K562 (cell line): ENCODE measurements at regions not wholly inside any gene's neighbourhood (a gene's known extent, or its start where the extent isn't known, plus 50 kb on each side); places are given as distances from the start of the nearest gene placed in this dataset.

Experiments
- ATAC-seq: fragments of 200-7000 bp; cut with Tn5 transposase; 3 replicates; pipeline ENCODE4 v1.9.1; 2020; ENCODE audit warnings: moderate library complexity
- BruUV-seq: library from RNA; stranded (reverse); fragments of 400-500 nt; replicated peaks from 2 replicates; lab custom pipeline; 2021; lab: Mats Ljungman, UMichigan
- CTCF ChIA-PET: fragments of 300-600 bp; formaldehyde crosslinking; extraction: SDS; loops from one replicate; lab custom pipeline; 2021; ENCODE audit warnings: low intra/inter-chr PET ratio; lab: Yijun Ruan, JAX
- POLR2A ChIA-PET: fragments of 300-600, 350-650 bp; sonication (Branson Sonifier 250); formaldehyde crosslinking; extraction: SDS; loops from one replicate; lab custom pipeline; 2021; ENCODE audit warnings: antibody characterized with exemption, inconsistent platforms; lab: Yijun Ruan, JAX
- DNase-seq, 4 experiments: peaks; one replicate each; pipeline versions ENCODE4 v3.0.0 to v3.0.0-alpha.2; 2011 to 2018; ENCODE audit warnings: low spot score in 3 of 4, mixed read lengths in 3 of 4; ENCODE audit errors: extremely low read depth in 1 of 4
- FAIRE-seq: peaks from 2 replicates; lab custom pipeline; 2011; peaks lifted over from hg19 to GRCh38; lab: Jason Lieb, UNC
- H2AFZ ChIP-seq: 2 replicates; pipeline ENCODE4 v1.6.0; 2011; ENCODE audit warnings: low read depth, low read length, control low read depth, inconsistent platforms
- H3K27ac ChIP-seq: fragments of 200-600 bp; 3 replicates; pipeline ENCODE4 v1.8.0; 2011; ENCODE audit warnings: low read depth, mild to moderate bottlenecking, control low read depth, inconsistent platforms, low read length, moderate library complexity, mixed read lengths; ENCODE audit errors: extremely low read depth
- H3K27me3 ChIP-seq, 2 experiments: fragments of 300-600 bp in 1 of 2; 2 replicates in 1 of 2; 3 replicates in 1 of 2; pipeline versions ENCODE4 v1.6.0 to v1.8.0; 2011; ENCODE audit warnings: inconsistent platforms in 2 of 2, low read length in 2 of 2, mild to moderate bottlenecking in 1 of 2, mixed read lengths in 1 of 2, moderate library complexity in 1 of 2; ENCODE audit not compliant: control insufficient read depth in 2 of 2, insufficient read depth in 2 of 2
- H3K36me3 ChIP-seq: fragments of 300-600 bp; 3 replicates; pipeline ENCODE4 v1.8.0; 2011; ENCODE audit warnings: mild to moderate bottlenecking, low read length, inconsistent platforms; ENCODE audit not compliant: control insufficient read depth, insufficient read depth
- H3K4me1 ChIP-seq, 2 experiments: fragments of 200-600 bp in 1 of 2; replicated peaks in 1 of 2; 2 replicates in 1 of 2; 3 replicates in 1 of 2; pipeline versions ENCODE4 v1.5.1 to v1.8.0; 2011; ENCODE audit warnings: inconsistent platforms in 2 of 2, low read length in 2 of 2, mild to moderate bottlenecking in 1 of 2, mixed read lengths in 1 of 2, moderate library complexity in 1 of 2; ENCODE audit not compliant: control insufficient read depth in 2 of 2, insufficient read depth in 2 of 2
- H3K4me2 ChIP-seq: 2 replicates; pipeline ENCODE4 v1.6.1; 2011; ENCODE audit warnings: low read length, control low read depth, inconsistent platforms, mixed read lengths; ENCODE audit not compliant: insufficient read depth
- H3K4me3 ChIP-seq: fragments of 200-600 bp; sonication (generic), shearing (Covaris generic); 2 replicates; pipeline ENCODE4 v1.5.1; 2016; ENCODE audit warnings: control low read depth, inconsistent platforms
- H3K79me2 ChIP-seq: fragments of 200-600 bp; 3 replicates; pipeline ENCODE4 v1.8.0; 2011; ENCODE audit warnings: low read length, inconsistent platforms; ENCODE audit not compliant: control insufficient read depth, insufficient read depth
- H3K9ac ChIP-seq, 2 experiments: 2 replicates each; pipeline versions ENCODE4 v1.6.0 to v1.6.1; 2011; ENCODE audit warnings: low read depth in 2 of 2, low read length in 2 of 2, control low read depth in 1 of 2, inconsistent platforms in 1 of 2, mild to moderate bottlenecking in 1 of 2, mixed read lengths in 1 of 2; ENCODE audit not compliant: insufficient read depth in 1 of 2
- H3K9me1 ChIP-seq: one replicate; pipeline ENCODE4 v1.6.0; 2011; ENCODE audit warnings: inconsistent platforms, mild to moderate bottlenecking, low read length, moderate library complexity; ENCODE audit not compliant: control insufficient read depth, insufficient read depth
- H3K9me3 ChIP-seq: replicated peaks from 2 replicates; pipeline ENCODE4 v1.5.1; 2011; ENCODE audit warnings: low read depth, low read length, inconsistent platforms; ENCODE audit not compliant: control insufficient read depth, insufficient read depth
- H4K20me1 ChIP-seq: replicated peaks from 2 replicates; pipeline ENCODE4 v1.6.1; 2011; ENCODE audit warnings: low read length, inconsistent platforms, mixed read lengths; ENCODE audit not compliant: control insufficient read depth, insufficient read depth
- BRCA1 ChIP-seq, 2 experiments: fragments of 450-650 bp in 1 of 2; sonication (generic) in 1 of 2; formaldehyde crosslinking in 1 of 2; IDR thresholded peaks; 2 replicates each; pipeline versions ENCODE4 v1.5.0 to v1.6.1; 2017 to 2020; ENCODE audit warnings: mild to moderate bottlenecking in 1 of 2, missing genetic modification reagents in 1 of 2
- CREB3L1 ChIP-seq: fragments of 450-650 bp; IDR thresholded peaks from 2 replicates; pipeline ENCODE4 v1.6.1; 2014; ENCODE audit warnings: low read depth, mild to moderate bottlenecking, moderate library complexity, borderline replicate concordance
- CTCF ChIP-seq, 3 experiments: IDR thresholded peaks in 2 of 3; conservative IDR thresholded peaks in 1 of 3; 2 replicates each; pipeline ENCODE4 v1.5.1; 2011 to 2012; ENCODE audit warnings: low read length in 3 of 3, mild to moderate bottlenecking in 3 of 3, control low read depth in 2 of 3, improper control_type of control experiment in 1 of 3, inconsistent platforms in 1 of 3, low read depth in 1 of 3, mixed read lengths in 1 of 3, moderate library complexity in 1 of 3; ENCODE audit not compliant: insufficient read depth in 2 of 3
- E2F6 ChIP-seq, 2 experiments: IDR thresholded peaks; 2 replicates each; pipeline ENCODE4 v1.6.1; 2011; ENCODE audit warnings: borderline replicate concordance in 1 of 2, control low read depth in 1 of 2, low read depth in 1 of 2, low read length in 1 of 2, mild to moderate bottlenecking in 1 of 2, mixed read lengths in 1 of 2, moderate library complexity in 1 of 2; ENCODE audit not compliant: insufficient read depth in 1 of 2, insufficient read length in 1 of 2, poor library complexity in 1 of 2, severe bottlenecking in 1 of 2; ENCODE audit errors: extremely low read depth in 1 of 2
- EHMT2 ChIP-seq: fragments of 450-650 bp; IDR thresholded peaks from 2 replicates; pipeline ENCODE4 v1.6.1; 2018; ENCODE audit warnings: antibody characterized with exemption
- ELK3 ChIP-seq: fragments of 450-650 bp; formaldehyde crosslinking; IDR thresholded peaks from 2 replicates; pipeline ENCODE4 v1.4.0; 2020; ENCODE audit warnings: mild to moderate bottlenecking
- FOXJ3 ChIP-seq: sonication (generic); formaldehyde crosslinking; IDR thresholded peaks from 2 replicates; pipeline ENCODE4 v1.4.0; 2020; ENCODE audit warnings: mild to moderate bottlenecking, missing genetic modification reagents
- FOXO4 ChIP-seq: fragments of 450-650 bp; formaldehyde crosslinking; IDR thresholded peaks from 2 replicates; pipeline ENCODE4 v1.4.0; 2020; ENCODE audit warnings: mild to moderate bottlenecking, moderate library complexity
- HDAC1 ChIP-seq, 2 experiments: fragments of 450-650 bp; IDR thresholded peaks; 2 replicates each; pipeline ENCODE4 v1.6.1; 2016 to 2017; ENCODE audit warnings: inconsistent platforms in 1 of 2, mild to moderate bottlenecking in 1 of 2, moderate library complexity in 1 of 2
- HNRNPH1 ChIP-seq: fragments of 200-400 bp; formaldehyde crosslinking; optimal IDR thresholded peaks from 2 replicates; pipeline ENCODE3; 2017; ENCODE audit warnings: low read depth, mild to moderate bottlenecking, low read length, moderate library complexity
- NFXL1 ChIP-seq: fragments of 450-650 bp; formaldehyde crosslinking; IDR thresholded peaks from 2 replicates; pipeline ENCODE4 v1.4.0; 2021; ENCODE audit warnings: mild to moderate bottlenecking
- RFX5 ChIP-seq: IDR thresholded peaks from 2 replicates; pipeline ENCODE4 v1.6.1; 2011; ENCODE audit warnings: low read depth, mild to moderate bottlenecking, improper control_type of control experiment, low read length
- ZNF217 ChIP-seq: sonication (generic); formaldehyde crosslinking; IDR thresholded peaks from 2 replicates; pipeline ENCODE4 v1.8.0; 2022; ENCODE audit warnings: mild to moderate bottlenecking, missing genetic modification reagents
- ZNF398 ChIP-seq: fragments of 250-450 bp; sonication (Bioruptor Pico); IDR thresholded peaks from 2 replicates; pipeline ENCODE4 v1.8.0; 2021; ENCODE audit warnings: moderate library complexity, mild to moderate bottlenecking, inconsistent platforms
- in situ Hi-C: fragments of 300-500 bp; cut with MboI; formaldehyde crosslinking; loops from 4 replicates; pipeline ENCODE4 v1.15.0; 2018; ENCODE audit warnings: inconsistent platforms, mixed read lengths
- intact Hi-C: fragments of 100-400 bp; cut with micrococcal nuclease; formaldehyde crosslinking; loops from 2 replicates; pipeline ENCODE4 v1.14.2; 2022

- FAIRE-seq: no peak
- H3K9ac ChIP-seq: no peak overlapping the region
- CTCF ChIA-PET: no interaction called here
- no peak for TF ChIP-seq BRCA1 (IDR thresholded peaks at IDR 0.05)
- no peak for TF ChIP-seq BRCA1 (CRISPR knock-in tag; IDR thresholded peaks at IDR 0.05)
- TF ChIP-seq E2F6 (IDR thresholded peaks at IDR 0.05; ENCODE audit: borderline replicate concordance in 1 of 2, extremely low read depth in 1 of 2, insufficient read depth in 1 of 2, insufficient read length in 1 of 2, low read depth in 1 of 2, low read length in 1 of 2, poor library complexity in 1 of 2, severe bottlenecking in 1 of 2): no peak
- TF ChIP-seq HNRNPH1: no peak
- no peak for TF ChIP-seq ZNF217 (CRISPR knock-in tag)
- TF ChIP-seq EHMT2: no peak
- no peak for TF ChIP-seq ZNF398 (CRISPR knock-in tag)
- TF ChIP-seq CTCF (IDR thresholded peaks at IDR 0.05 in 2 of 3, conservative IDR thresholded peaks at IDR 0.05 in 1 of 3; ENCODE audit: insufficient read depth in 2 of 3, low read depth in 1 of 3, low read length in 3 of 3): no peak
- no peak for TF ChIP-seq NFXL1 (CRISPR knock-in tag)
- TF ChIP-seq CREB3L1: no peak
- TF ChIP-seq ELK3 (CRISPR knock-in tag): no peak
- TF ChIP-seq FOXO4 (CRISPR knock-in tag): no peak
- no peak for TF ChIP-seq FOXJ3 (CRISPR knock-in tag)
- no peak for TF ChIP-seq HDAC1 (IDR thresholded peaks at IDR 0.05)
- TF ChIP-seq RFX5: no peak
Measured at GRCh38 chr4:151921386-151921785, 160.6 kb upstream of the GATB start.

More at GRCh38 chr4:151921386-151921785, 160.6 kb upstream of the GATB start:
- Histone ChIP-seq H3K4me2 (no peak overlapping the region), H3K27me3 (no peaks in the 10 kb centered on the region), H3K27ac (no peak overlapping the region), H3K36me3 (no peaks in the 10 kb centered on the region), H3K79me2 (no peaks in the 10 kb centered on the region), H4K20me1 (no peaks in the 10 kb centered on the region), H3K4me1 (no peaks in the 10 kb centered on the region), H2AFZ (no peak overlapping the region), H3K9me1 (no peaks in the 10 kb centered on the region), H3K4me3 (no peak overlapping the region), H3K9me3 (no peaks in the 10 kb centered on the region)
- BruUV-seq: no TSS peak
- in situ Hi-C loops: no loop called here
- no peak for ATAC-seq
- POLR2A ChIA-PET: no interaction called here
- intact Hi-C loops: no loop called here
- no peak for DNase-seq
